ENCODE measurements at regions not wholly inside any gene's neighbourhood (a gene's known extent, or its start where the extent isn't known, plus 50 kb on each side); places are given as distances from the start of the nearest gene placed in this dataset.
"Not testable (repeated sequence)": the region's sequence is repeated elsewhere in the genome, so short reads cannot be mapped to it uniquely, and the experiment has no call there.

DNA sequence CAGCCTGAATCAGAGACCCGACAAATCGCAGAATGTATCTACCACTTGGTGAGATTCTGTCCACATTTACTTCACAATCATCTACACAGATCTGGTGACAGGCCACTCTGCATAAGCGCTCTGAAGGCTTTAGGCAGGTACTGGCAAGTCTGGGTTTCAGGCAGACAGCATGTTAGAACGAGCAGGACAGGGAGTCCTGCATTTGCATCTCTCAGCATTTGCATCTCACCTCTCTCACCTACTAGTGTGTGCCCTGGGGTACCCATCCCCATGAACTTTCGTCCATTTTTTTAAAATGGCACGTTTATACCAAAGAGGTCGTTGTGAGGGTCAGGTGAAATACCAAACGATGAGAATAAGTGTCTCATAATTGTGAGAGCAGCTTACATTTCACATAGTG lies 108.2 kb downstream of the SPATA31A1 start:
- H3K27ac Mint-ChIP-seq; H3K36me3 Mint-ChIP-seq; H2AFZ ChIP-seq (ENCODE audit: insufficient read depth, low read depth, low read length, poor library complexity, severe bottlenecking); H3K27me3 ChIP-seq (ENCODE audit: control insufficient read depth in 2 of 2, insufficient read depth in 2 of 2, low read length in 2 of 2); H3K79me2 ChIP-seq (ENCODE audit: insufficient read depth, low read length); H3K4me1 Mint-ChIP-seq; H3K9me3 Mint-ChIP-seq; intact Hi-C loops (cut with micrococcal nuclease); H4K20me1 ChIP-seq (ENCODE audit: insufficient read depth, low read length); H3K36me3 ChIP-seq (replicated peaks in 1 of 2; ENCODE audit: control insufficient read depth in 1 of 2, insufficient read depth in 2 of 2, low read length in 2 of 2); H3K27me3 Mint-ChIP-seq (ENCODE audit: low read depth in 3 of 3); H3K27ac ChIP-seq (ENCODE audit: low read depth in 1 of 2, low read length in 2 of 2); H3K9me3 ChIP-seq (replicated peaks in 1 of 2; ENCODE audit: control insufficient read depth in 1 of 2, insufficient read depth in 1 of 2, low read length in 2 of 2); H3K9ac ChIP-seq (ENCODE audit: insufficient read depth, low read length, poor library complexity, severe bottlenecking); H3K4me1 ChIP-seq (ENCODE audit: control insufficient read depth in 1 of 2, insufficient read depth in 2 of 2, low read length in 2 of 2); DNase-seq: not testable (repeated sequence)
- no CpG with 5 or more reads among the region's 8 CpGs for WGBS (ENCODE audit: insufficient coverage)
- H3K4me3 Mint-ChIP-seq, result peak overlapping the region; percentile 85 to 94
- peak overlapping the region in 1 of 3 experiments; percentile 71 for H3K4me3 ChIP-seq (replicated peaks in 1 of 3; ENCODE audit: low read depth in 2 of 3, low read length in 3 of 3)
- H3K4me2 ChIP-seq (replicated peaks; ENCODE audit: extremely low read depth, low read length, poor library complexity, severe bottlenecking), result peak overlapping the region; percentile 22

DNA sequence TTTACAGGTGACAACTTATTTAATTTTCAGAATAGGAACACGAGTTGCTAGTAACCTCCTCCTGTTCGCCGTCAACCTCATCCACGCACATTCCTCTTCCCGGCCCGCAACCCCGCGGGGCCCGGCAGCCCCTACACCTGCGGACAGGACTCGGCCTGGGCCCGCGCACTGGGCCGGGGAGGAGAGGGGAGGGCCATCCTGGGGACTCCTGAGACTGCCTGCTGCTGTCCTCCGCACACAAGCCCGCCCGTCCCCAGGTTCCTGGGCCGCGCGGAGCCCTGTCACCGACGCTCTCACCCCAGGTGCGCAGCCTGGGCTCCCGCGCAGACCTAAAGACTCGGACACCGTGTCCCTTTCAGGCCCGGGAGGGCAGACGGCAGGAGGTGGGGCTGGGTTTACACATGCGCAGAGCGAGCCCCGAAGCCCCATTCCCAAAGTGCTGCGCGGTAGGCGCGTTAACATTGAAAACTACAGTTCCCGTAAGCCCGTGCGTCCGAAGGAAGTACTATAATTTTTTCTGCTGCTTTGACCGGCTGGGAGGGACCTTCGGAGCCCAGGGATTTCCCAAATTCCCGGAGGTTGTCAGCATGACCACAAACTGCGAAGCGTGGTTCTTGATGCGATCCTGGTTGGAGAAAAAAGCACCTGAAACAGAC lies 108.8 kb downstream of the SPATA31A1 start:
- Histone ChIP-seq H3K27ac (ENCODE audit: low read depth in 1 of 2, low read length in 2 of 2) (peak overlapping the region in 1 of 2 donors; percentile 45), H2AFZ (ENCODE audit: insufficient read depth, low read depth, low read length, poor library complexity, severe bottlenecking) (peak overlapping the region; percentile 61), H3K4me2 (replicated peaks; ENCODE audit: extremely low read depth, low read length, poor library complexity, severe bottlenecking) (peak overlapping the region; percentile 22), H3K4me3 (replicated peaks in 1 of 3; ENCODE audit: low read depth in 2 of 3, low read length in 3 of 3) (peak overlapping the region; percentile 39 to 71 (median 51)), H3K9ac (ENCODE audit: insufficient read depth, low read length, poor library complexity, severe bottlenecking) (peak overlapping the region; percentile 51)
- Mint-ChIP-seq H3K4me3 (peak overlapping the region; percentile 85 to 94), H3K27ac (peak overlapping the region; percentile 71 to 90 (median 76))
- H3K4me1 ChIP-seq (ENCODE audit: control insufficient read depth in 1 of 2, insufficient read depth in 2 of 2, low read length in 2 of 2); H3K4me1 Mint-ChIP-seq; H3K9me3 Mint-ChIP-seq; H3K36me3 ChIP-seq (replicated peaks in 1 of 2; ENCODE audit: control insufficient read depth in 1 of 2, insufficient read depth in 2 of 2, low read length in 2 of 2); H3K36me3 Mint-ChIP-seq; H3K9me3 ChIP-seq (replicated peaks in 1 of 2; ENCODE audit: control insufficient read depth in 1 of 2, insufficient read depth in 1 of 2, low read length in 2 of 2); H3K27me3 Mint-ChIP-seq (ENCODE audit: low read depth in 3 of 3); H4K20me1 ChIP-seq (ENCODE audit: insufficient read depth, low read length); H3K79me2 ChIP-seq (ENCODE audit: insufficient read depth, low read length); H3K27me3 ChIP-seq (ENCODE audit: control insufficient read depth in 2 of 2, insufficient read depth in 2 of 2, low read length in 2 of 2); intact Hi-C loops (cut with micrococcal nuclease): not testable (repeated sequence)
- peak; percentile 70 to 75 (median 72) for DNase-seq
- WGBS (ENCODE audit: insufficient coverage), result 1% methylated on average over 9 of the region's 46 CpGs

- H3K27me3 ChIP-seq (ENCODE audit: control insufficient read depth in 2 of 2, insufficient read depth in 2 of 2, low read length in 2 of 2); H3K36me3 ChIP-seq (replicated peaks in 1 of 2; ENCODE audit: control insufficient read depth in 1 of 2, insufficient read depth in 2 of 2, low read length in 2 of 2); H4K20me1 ChIP-seq (ENCODE audit: insufficient read depth, low read length); H3K4me1 Mint-ChIP-seq; H3K4me3 ChIP-seq (replicated peaks in 1 of 3; ENCODE audit: low read depth in 2 of 3, low read length in 3 of 3); H3K9me3 ChIP-seq (replicated peaks in 1 of 2; ENCODE audit: control insufficient read depth in 1 of 2, insufficient read depth in 1 of 2, low read length in 2 of 2); H3K9me3 Mint-ChIP-seq; H3K4me1 ChIP-seq (ENCODE audit: control insufficient read depth in 1 of 2, insufficient read depth in 2 of 2, low read length in 2 of 2); H3K79me2 ChIP-seq (ENCODE audit: insufficient read depth, low read length); H3K9ac ChIP-seq (ENCODE audit: insufficient read depth, low read length, poor library complexity, severe bottlenecking); H3K4me2 ChIP-seq (replicated peaks; ENCODE audit: extremely low read depth, low read length, poor library complexity, severe bottlenecking); H3K4me3 Mint-ChIP-seq; H2AFZ ChIP-seq (ENCODE audit: insufficient read depth, low read depth, low read length, poor library complexity, severe bottlenecking); DNase-seq; H3K27ac ChIP-seq (ENCODE audit: low read depth in 1 of 2, low read length in 2 of 2); intact Hi-C loops (cut with micrococcal nuclease); H3K27me3 Mint-ChIP-seq (ENCODE audit: low read depth in 3 of 3); H3K27ac Mint-ChIP-seq; H3K36me3 Mint-ChIP-seq: not testable (repeated sequence)
- no CpG with 5 or more reads among the region's 1 CpG for WGBS (ENCODE audit: insufficient coverage)
Measured at GRCh38 chr9:39474499-39474898, 119.0 kb downstream of the SPATA31A1 start.

DNA sequence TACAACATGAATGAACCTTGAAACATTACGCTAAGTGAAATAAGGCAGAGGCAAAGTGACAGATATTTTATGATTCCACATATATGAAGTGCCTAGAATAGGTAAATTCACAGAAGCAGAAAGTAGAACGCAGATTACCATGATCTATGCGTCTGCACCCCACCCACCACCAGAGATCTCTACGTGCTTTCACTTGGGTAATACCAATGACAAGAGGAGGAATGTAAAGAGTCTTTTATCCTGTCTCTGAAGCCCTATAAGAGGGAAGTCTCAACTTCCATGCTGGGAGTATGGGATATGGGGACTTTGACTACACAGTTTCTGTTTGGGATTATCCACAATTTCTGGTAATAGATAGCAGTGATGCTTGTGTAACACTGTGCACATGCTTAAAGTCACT lies 127.6 kb downstream of the SPATA31A1 start:
- H3K27ac ChIP-seq (ENCODE audit: low read depth in 1 of 2, low read length in 2 of 2); H3K27me3 Mint-ChIP-seq (ENCODE audit: low read depth in 3 of 3); DNase-seq; H2AFZ ChIP-seq (ENCODE audit: insufficient read depth, low read depth, low read length, poor library complexity, severe bottlenecking); H3K4me1 Mint-ChIP-seq; intact Hi-C loops (cut with micrococcal nuclease); H4K20me1 ChIP-seq (ENCODE audit: insufficient read depth, low read length); H3K9me3 ChIP-seq (replicated peaks in 1 of 2; ENCODE audit: control insufficient read depth in 1 of 2, insufficient read depth in 1 of 2, low read length in 2 of 2); H3K9me3 Mint-ChIP-seq; H3K36me3 Mint-ChIP-seq; H3K27ac Mint-ChIP-seq; H3K4me3 ChIP-seq (replicated peaks in 1 of 3; ENCODE audit: low read depth in 2 of 3, low read length in 3 of 3); H3K79me2 ChIP-seq (ENCODE audit: insufficient read depth, low read length); H3K4me2 ChIP-seq (replicated peaks; ENCODE audit: extremely low read depth, low read length, poor library complexity, severe bottlenecking); H3K4me1 ChIP-seq (ENCODE audit: control insufficient read depth in 1 of 2, insufficient read depth in 2 of 2, low read length in 2 of 2); H3K27me3 ChIP-seq (ENCODE audit: control insufficient read depth in 2 of 2, insufficient read depth in 2 of 2, low read length in 2 of 2); H3K9ac ChIP-seq (ENCODE audit: insufficient read depth, low read length, poor library complexity, severe bottlenecking); H3K4me3 Mint-ChIP-seq; H3K36me3 ChIP-seq (replicated peaks in 1 of 2; ENCODE audit: control insufficient read depth in 1 of 2, insufficient read depth in 2 of 2, low read length in 2 of 2): not testable (repeated sequence)
- WGBS (ENCODE audit: insufficient coverage), result no CpG with 5 or more reads among the region's 4 CpGs

All from CD14-positive monocyte (primary cell).